Keratinocyte (primary cell): ENCODE measurements at regions not wholly inside any gene's neighbourhood (a gene's known extent, or its start where the extent isn't known, plus 50 kb on each side); places are given as distances from the start of the nearest gene placed in this dataset.

Experiments
- EZH2 ChIP-seq: IDR thresholded peaks from one replicate; pipeline ENCODE4 v1.6.1; 2012; ENCODE audit warnings: inconsistent platforms, mild to moderate bottlenecking, low read length, moderate library complexity
- TF ChIP-seq, protein P1 (sequence below), 3 experiments: IDR thresholded peaks in 1 of 3; conservative IDR thresholded peaks in 1 of 3; optimal IDR thresholded peaks in 1 of 3; 2 replicates in 2 of 3; 3 replicates in 1 of 3; pipeline versions ENCODE3 to v1.5.1; 2011; ENCODE audit warnings: low read length in 3 of 3, mild to moderate bottlenecking in 3 of 3, moderate library complexity in 2 of 3, control low read depth in 1 of 3, inconsistent platforms in 1 of 3; ENCODE audit not compliant: insufficient read depth in 2 of 3; ENCODE audit errors: extremely low read depth in 1 of 3

- TF ChIP-seq, protein P1, sequence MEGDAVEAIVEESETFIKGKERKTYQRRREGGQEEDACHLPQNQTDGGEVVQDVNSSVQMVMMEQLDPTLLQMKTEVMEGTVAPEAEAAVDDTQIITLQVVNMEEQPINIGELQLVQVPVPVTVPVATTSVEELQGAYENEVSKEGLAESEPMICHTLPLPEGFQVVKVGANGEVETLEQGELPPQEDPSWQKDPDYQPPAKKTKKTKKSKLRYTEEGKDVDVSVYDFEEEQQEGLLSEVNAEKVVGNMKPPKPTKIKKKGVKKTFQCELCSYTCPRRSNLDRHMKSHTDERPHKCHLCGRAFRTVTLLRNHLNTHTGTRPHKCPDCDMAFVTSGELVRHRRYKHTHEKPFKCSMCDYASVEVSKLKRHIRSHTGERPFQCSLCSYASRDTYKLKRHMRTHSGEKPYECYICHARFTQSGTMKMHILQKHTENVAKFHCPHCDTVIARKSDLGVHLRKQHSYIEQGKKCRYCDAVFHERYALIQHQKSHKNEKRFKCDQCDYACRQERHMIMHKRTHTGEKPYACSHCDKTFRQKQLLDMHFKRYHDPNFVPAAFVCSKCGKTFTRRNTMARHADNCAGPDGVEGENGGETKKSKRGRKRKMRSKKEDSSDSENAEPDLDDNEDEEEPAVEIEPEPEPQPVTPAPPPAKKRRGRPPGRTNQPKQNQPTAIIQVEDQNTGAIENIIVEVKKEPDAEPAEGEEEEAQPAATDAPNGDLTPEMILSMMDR (optimal IDR thresholded peaks at IDR 0.05 in 1 of 3, IDR thresholded peaks at IDR 0.05 in 1 of 3, conservative IDR thresholded peaks at IDR 0.05 in 1 of 3; ENCODE audit: extremely low read depth in 1 of 3, insufficient read depth in 2 of 3, low read length in 3 of 3) = no peak
- no peak for TF ChIP-seq EZH2
These were observed 107.1 kb upstream of the KCNJ3 start for GRCh38 chr2:154591294-154591820.
